Esophagus squamous epithelium (tissue), 5 donors: ENCODE measurements at regions not wholly inside any gene's neighbourhood (a gene's known extent, or its start where the extent isn't known, plus 50 kb on each side); places are given as distances from the start of the nearest gene placed in this dataset.
"Not testable (repeated sequence)": the region's sequence is repeated elsewhere in the genome, so short reads cannot be mapped to it uniquely, and the experiment has no call there.

ENCODE experiments used
- DNase-seq: peaks from one replicate; lab custom pipeline; 2025; lab: John Stamatoyannopoulos, UW
- H3K27ac ChIP-seq, 4 donors: fragments of 200-600 bp; sonication (generic); one replicate each; pipeline ENCODE4 v1.5.1; 2016 to 2019; ENCODE audit warnings: mild to moderate bottlenecking in 1 of 4
- H3K27me3 ChIP-seq, 4 donors: fragments of 200-600 bp; sonication (generic); 1 replicate in 3 of 4; 2 replicates in 1 of 4; pipeline versions ENCODE4 v1.5.1 to v1.6.0; 2017 to 2021; ENCODE audit warnings: antibody characterized with exemption in 1 of 4
- H3K36me3 ChIP-seq, 3 donors: fragments of 200-600 bp; sonication (generic); one replicate each; pipeline ENCODE4 v1.5.1; 2016 to 2019
- H3K4me1 ChIP-seq, 3 donors: fragments of 200-600 bp; sonication (generic); one replicate each; pipeline ENCODE4 v1.5.1; 2017 to 2019
- H3K4me3 ChIP-seq, 4 donors: fragments of 200-600 bp; sonication (generic); 1 replicate in 3 of 4; 2 replicates in 1 of 4; pipeline ENCODE4 v1.5.1; 2016 to 2019; ENCODE audit warnings: mild to moderate bottlenecking in 2 of 4, moderate library complexity in 1 of 4
- H3K9me3 ChIP-seq, 3 donors: fragments of 200-600 bp; sonication (generic); one replicate each; pipeline ENCODE4 v1.5.1; 2016 to 2019
- CTCF ChIP-seq, 6 experiments: fragments of 450-650 bp in 4 of 6; fragments of 200-600 bp in 2 of 6; sonication (generic) in 2 of 6; IDR thresholded peaks; one replicate each; pipeline ENCODE4 v1.5.1; 2016 to 2019; ENCODE audit warnings: antibody characterized with exemption in 6 of 6, mild to moderate bottlenecking in 4 of 6, moderate library complexity in 4 of 6
- POLR2A ChIP-seq, 4 donors: fragments of 450-650 bp; IDR thresholded peaks; one replicate each; pipeline ENCODE4 v1.6.1; 2017; ENCODE audit warnings: antibody characterized with exemption in 4 of 4, mild to moderate bottlenecking in 4 of 4, moderate library complexity in 3 of 4
- WGBS, 2 donors: methylation state at CpG; one replicate each; pipeline ENCODE4 v1.1.5; 2018; 5-methylcytosine and 5-hydroxymethylcytosine counted together
- intact Hi-C: fragments of 100-400 bp; cut with DNase I; formaldehyde crosslinking; loops from one replicate; pipeline ENCODE4 v1.15.0; 2022
- donor health status: DM: yes; HTN: yes; CAD: no.

GRCh38 chr22:33985506-33985905 lies 65.2 kb upstream of the LARGE1 start:
- WGBS, 2 donors = 56 to 67% methylated on average over 4 of the region's 4 CpGs

GRCh38 chr22:33986167-33986771 lies 66.0 kb upstream of the LARGE1 start:
- Histone ChIP-seq H3K36me3 (no peaks in the 10 kb centered on the region), H3K9me3 (no peaks in the 10 kb centered on the region), H3K4me1 (no peaks in the 10 kb centered on the region), H3K4me3 (no peak overlapping the region), H3K27me3 (peaks cover 0 to 10% (median 0%) of the 10 kb centered on the region in 4 donors), H3K27ac (no peak overlapping the region)
- TF ChIP-seq CTCF (IDR thresholded peaks at IDR 0.05) = no peak
- no peak for TF ChIP-seq POLR2A (IDR thresholded peaks at IDR 0.05)
- no peak for DNase-seq
- 42 to 61% methylated on average over 2 to 6 of the region's 6 CpGs for WGBS, 2 donors
- intact Hi-C loops = no loop called here

More at GRCh38 chr22:33985506-33985905, 65.2 kb upstream of the LARGE1 start:
- Histone ChIP-seq H3K9me3 (no peaks in the 10 kb centered on the region), H3K27me3 (peaks cover 0 to 6% (median 0%) of the 10 kb centered on the region in 4 donors), H3K4me1 (no peaks in the 10 kb centered on the region), H3K4me3 (no peak overlapping the region), H3K36me3 (no peaks in the 10 kb centered on the region), H3K27ac (no peak overlapping the region)
- TF ChIP-seq POLR2A (IDR thresholded peaks at IDR 0.05) (no peak), CTCF (IDR thresholded peaks at IDR 0.05) (no peak)
- intact Hi-C loops = no loop called here
- no peak for DNase-seq

GRCh38 chr22:33986954-33987353 lies 66.7 kb upstream of the LARGE1 start:
- Histone ChIP-seq H3K9me3 (no peaks in the 10 kb centered on the region), H3K36me3 (no peaks in the 10 kb centered on the region), H3K27ac (no peak overlapping the region), H3K27me3 (peaks cover 0 to 10% (median 0%) of the 10 kb centered on the region in 4 donors), H3K4me3 (no peak overlapping the region), H3K4me1 (no peaks in the 10 kb centered on the region)
- intact Hi-C loops = no loop called here
- DNase-seq = no peak
- WGBS, 2 donors = 25 to 34% methylated on average over 5 of the region's 5 CpGs
- no peak for TF ChIP-seq POLR2A (IDR thresholded peaks at IDR 0.05)
- TF ChIP-seq CTCF (IDR thresholded peaks at IDR 0.05) = no peak

GRCh38 chr22:33989263-33989662 lies 69.0 kb upstream of the LARGE1 start:
- DNase-seq, intact Hi-C loops, H3K27ac ChIP-seq, H3K36me3 ChIP-seq, H3K9me3 ChIP-seq, H3K4me3 ChIP-seq, H3K4me1 ChIP-seq: not testable (repeated sequence)
- H3K27me3 ChIP-seq = peaks cover 0 to 11% (median 0%) of the 10 kb centered on the region in 4 donors
- WGBS, 2 donors = 94 to 98% methylated on average over 7 of the region's 7 CpGs

- DNase-seq = no peak
- 21 to 63% methylated on average over 1 of the region's 1 CpG for WGBS, 2 donors
- Histone ChIP-seq H3K27ac (no peak overlapping the region), H3K27me3 (peaks cover 0 to 18% (median 0%) of the 10 kb centered on the region in 4 donors), H3K9me3 (peaks cover 0 to 5% (median 0%) of the 10 kb centered on the region in 3 donors), H3K4me3 (no peak overlapping the region), H3K36me3 (no peaks in the 10 kb centered on the region), H3K4me1 (no peaks in the 10 kb centered on the region)
- intact Hi-C loops = no loop called here
- TF ChIP-seq CTCF (IDR thresholded peaks at IDR 0.05) (no peak), POLR2A (IDR thresholded peaks at IDR 0.05) (no peak)
These were observed 71.3 kb upstream of the LARGE1 start for GRCh38 chr22:33991620-33992019.
